Osteoblast (primary cell): ENCODE measurements at regions not wholly inside any gene's neighbourhood (a gene's known extent, or its start where the extent isn't known, plus 50 kb on each side); places are given as distances from the start of the nearest gene placed in this dataset.

ENCODE experiments used
- DNase-seq: peaks from one replicate; pipeline ENCODE4 v3.0.0; 2011; ENCODE audit warnings: low spot score, mixed read lengths; ENCODE audit not compliant: insufficient read length; ENCODE audit errors: missing footprints
- H2AFZ ChIP-seq: 2 replicates; pipeline ENCODE4 v1.6.0; 2011; ENCODE audit warnings: mild to moderate bottlenecking, low read length
- H3K27ac ChIP-seq: 2 replicates; pipeline ENCODE4 v1.5.1; 2011; ENCODE audit warnings: mild to moderate bottlenecking, low read depth, low read length, moderate library complexity
- H3K27me3 ChIP-seq: 2 replicates; pipeline ENCODE4 v1.6.0; 2012; ENCODE audit warnings: mild to moderate bottlenecking, control low read depth, inconsistent platforms, low read length, moderate library complexity; ENCODE audit not compliant: insufficient read depth
- H3K36me3 ChIP-seq: 2 replicates; pipeline ENCODE4 v1.5.1; 2011; ENCODE audit warnings: mild to moderate bottlenecking, low read length, control low read depth, moderate library complexity; ENCODE audit not compliant: insufficient read depth
- H3K4me1 ChIP-seq: 2 replicates; pipeline ENCODE4 v1.5.1; 2011; ENCODE audit warnings: mild to moderate bottlenecking, low read length, control low read depth, moderate library complexity; ENCODE audit not compliant: insufficient read depth
- H3K4me2 ChIP-seq: 2 replicates; pipeline ENCODE4 v1.6.0; 2011; ENCODE audit warnings: mild to moderate bottlenecking, low read length; ENCODE audit not compliant: insufficient read depth
- H3K4me3 ChIP-seq: fragments of 200-600 bp; sonication (generic); 3 replicates; pipeline ENCODE4 v1.5.1; 2012; ENCODE audit warnings: mild to moderate bottlenecking, low read length, inconsistent platforms; ENCODE audit not compliant: insufficient read depth
- H3K79me2 ChIP-seq: 2 replicates; pipeline ENCODE4 v1.6.0; 2012; ENCODE audit warnings: mild to moderate bottlenecking, low read length, control low read depth, inconsistent platforms; ENCODE audit not compliant: insufficient read depth
- H3K9me3 ChIP-seq: 2 replicates; pipeline ENCODE4 v1.5.1; 2011; ENCODE audit warnings: low read depth, low read length, control low read depth
- H4K20me1 ChIP-seq: 2 replicates; pipeline ENCODE4 v1.6.0; 2012; ENCODE audit warnings: mild to moderate bottlenecking, low read length, control low read depth; ENCODE audit not compliant: insufficient read depth
- TF ChIP-seq, protein P1 (sequence below): IDR thresholded peaks from 2 replicates; pipeline ENCODE4 v1.5.1; 2011; ENCODE audit warnings: mild to moderate bottlenecking, low read depth, low read length, moderate library complexity; ENCODE audit errors: extremely low read depth

GRCh38 chr18:24875777-24876176, 415.3 kb downstream of the HRH4 start:
- H3K4me2 ChIP-seq = no peak overlapping the region
- no peak overlapping the region for H3K27ac ChIP-seq
- H4K20me1 ChIP-seq = no peaks in the 10 kb centered on the region
- TF ChIP-seq, protein P1, sequence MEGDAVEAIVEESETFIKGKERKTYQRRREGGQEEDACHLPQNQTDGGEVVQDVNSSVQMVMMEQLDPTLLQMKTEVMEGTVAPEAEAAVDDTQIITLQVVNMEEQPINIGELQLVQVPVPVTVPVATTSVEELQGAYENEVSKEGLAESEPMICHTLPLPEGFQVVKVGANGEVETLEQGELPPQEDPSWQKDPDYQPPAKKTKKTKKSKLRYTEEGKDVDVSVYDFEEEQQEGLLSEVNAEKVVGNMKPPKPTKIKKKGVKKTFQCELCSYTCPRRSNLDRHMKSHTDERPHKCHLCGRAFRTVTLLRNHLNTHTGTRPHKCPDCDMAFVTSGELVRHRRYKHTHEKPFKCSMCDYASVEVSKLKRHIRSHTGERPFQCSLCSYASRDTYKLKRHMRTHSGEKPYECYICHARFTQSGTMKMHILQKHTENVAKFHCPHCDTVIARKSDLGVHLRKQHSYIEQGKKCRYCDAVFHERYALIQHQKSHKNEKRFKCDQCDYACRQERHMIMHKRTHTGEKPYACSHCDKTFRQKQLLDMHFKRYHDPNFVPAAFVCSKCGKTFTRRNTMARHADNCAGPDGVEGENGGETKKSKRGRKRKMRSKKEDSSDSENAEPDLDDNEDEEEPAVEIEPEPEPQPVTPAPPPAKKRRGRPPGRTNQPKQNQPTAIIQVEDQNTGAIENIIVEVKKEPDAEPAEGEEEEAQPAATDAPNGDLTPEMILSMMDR = no peak
- no peak overlapping the region for H2AFZ ChIP-seq
- no peak overlapping the region for H3K4me3 ChIP-seq
- H3K36me3 ChIP-seq = no peaks in the 10 kb centered on the region
- DNase-seq = no peak
- H3K4me1 ChIP-seq = no peaks in the 10 kb centered on the region
- no peaks in the 10 kb centered on the region for H3K79me2 ChIP-seq
- no peaks in the 10 kb centered on the region for H3K9me3 ChIP-seq
- H3K27me3 ChIP-seq = no peaks in the 10 kb centered on the region

DNA sequence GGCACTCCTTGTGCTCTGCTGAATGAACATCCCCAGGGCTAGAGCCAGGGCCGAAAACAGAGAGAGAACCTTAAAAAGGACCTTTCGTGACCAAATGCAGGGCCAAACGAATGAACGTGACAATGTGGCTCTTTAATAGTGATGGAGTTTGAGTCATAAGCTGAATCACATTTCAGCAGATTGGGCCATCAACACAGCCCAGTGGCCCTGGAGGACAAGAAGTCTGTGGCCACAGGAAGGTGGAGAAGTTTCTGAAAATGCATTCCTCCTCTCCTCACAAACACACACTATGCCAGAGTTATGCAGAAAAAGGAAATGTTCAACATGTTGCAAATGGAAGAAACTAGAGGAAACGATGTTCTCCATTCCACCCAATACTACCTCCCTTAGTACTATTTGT, 415.8 kb downstream of the HRH4 start:
- Histone ChIP-seq H4K20me1 (no peaks in the 10 kb centered on the region), H3K4me3 (no peak overlapping the region), H3K4me2 (no peak overlapping the region), H3K79me2 (no peaks in the 10 kb centered on the region), H3K4me1 (no peaks in the 10 kb centered on the region), H3K27me3 (no peaks in the 10 kb centered on the region), H3K27ac (no peak overlapping the region), H3K36me3 (no peaks in the 10 kb centered on the region), H3K9me3 (no peaks in the 10 kb centered on the region), H2AFZ (no peak overlapping the region)
- TF ChIP-seq, protein P1 = no peak
- DNase-seq = no peak

- H3K4me1 ChIP-seq = no peaks in the 10 kb centered on the region
- H2AFZ ChIP-seq = no peak overlapping the region
- H3K36me3 ChIP-seq = no peaks in the 10 kb centered on the region
- H3K4me2 ChIP-seq = no peak overlapping the region
- no peaks in the 10 kb centered on the region for H3K79me2 ChIP-seq
- TF ChIP-seq, protein P1 = no peak
- H3K27ac ChIP-seq = no peak overlapping the region
- no peak for DNase-seq
- no peak overlapping the region for H3K4me3 ChIP-seq
- H3K27me3 ChIP-seq = no peaks in the 10 kb centered on the region
- no peaks in the 10 kb centered on the region for H3K9me3 ChIP-seq
- H4K20me1 ChIP-seq = no peaks in the 10 kb centered on the region
Measured at GRCh38 chr18:24877066-24877465, 416.6 kb downstream of the HRH4 start.

GRCh38 chr18:24877546-24877945, 417.1 kb downstream of the HRH4 start:
- DNase-seq = no peak
- Histone ChIP-seq H3K27me3 (no peaks in the 10 kb centered on the region), H3K27ac (no peak overlapping the region), H2AFZ (no peak overlapping the region), H3K36me3 (no peaks in the 10 kb centered on the region), H3K4me2 (no peak overlapping the region), H3K79me2 (no peaks in the 10 kb centered on the region), H4K20me1 (no peaks in the 10 kb centered on the region), H3K4me1 (no peaks in the 10 kb centered on the region), H3K4me3 (no peak overlapping the region), H3K9me3 (no peaks in the 10 kb centered on the region)
- TF ChIP-seq, protein P1 = no peak
